Endothelial cell (in vitro differentiated cells): ENCODE measurements at regions not wholly inside any gene's neighbourhood (a gene's known extent, or its start where the extent isn't known, plus 50 kb on each side); places are given as distances from the start of the nearest gene placed in this dataset.

Experiments
- DNase-seq: peaks from one replicate; pipeline ENCODE4 v3.0.0; 2021; ENCODE audit warnings: low spot score
- H3K27ac Mint-ChIP-seq: one replicate; pipeline ENCODE4 v1.8.0; 2021; ENCODE audit warnings: mixed read lengths, inconsistent platforms; ENCODE audit not compliant: unreplicated experiment
- H3K27me3 Mint-ChIP-seq: one replicate; pipeline ENCODE4 v1.8.0; 2021; ENCODE audit warnings: mild to moderate bottlenecking, moderate library complexity, mixed read lengths, inconsistent platforms; ENCODE audit not compliant: unreplicated experiment
- H3K36me3 Mint-ChIP-seq: one replicate; pipeline ENCODE4 v1.8.0; 2021; ENCODE audit warnings: mild to moderate bottlenecking, low read depth, mixed read lengths, inconsistent platforms; ENCODE audit not compliant: unreplicated experiment
- H3K4me1 Mint-ChIP-seq: one replicate; pipeline ENCODE4 v1.8.0; 2021; ENCODE audit warnings: mild to moderate bottlenecking, mixed read lengths, inconsistent platforms; ENCODE audit not compliant: unreplicated experiment
- H3K4me3 Mint-ChIP-seq: one replicate; pipeline ENCODE4 v1.8.0; 2021; ENCODE audit warnings: mild to moderate bottlenecking, mixed read lengths, inconsistent platforms; ENCODE audit not compliant: unreplicated experiment
- H3K9me3 Mint-ChIP-seq: one replicate; pipeline ENCODE4 v1.8.0; 2021; ENCODE audit warnings: mixed read lengths, inconsistent platforms; ENCODE audit not compliant: unreplicated experiment
- TF ChIP-seq, protein P1 (sequence below): fragments of 200-600 bp; sonication (generic); IDR thresholded peaks from one replicate; pipeline ENCODE4 v1.5.0; 2021; ENCODE audit warnings: antibody characterized with exemption; ENCODE audit not compliant: unreplicated experiment

DNA sequence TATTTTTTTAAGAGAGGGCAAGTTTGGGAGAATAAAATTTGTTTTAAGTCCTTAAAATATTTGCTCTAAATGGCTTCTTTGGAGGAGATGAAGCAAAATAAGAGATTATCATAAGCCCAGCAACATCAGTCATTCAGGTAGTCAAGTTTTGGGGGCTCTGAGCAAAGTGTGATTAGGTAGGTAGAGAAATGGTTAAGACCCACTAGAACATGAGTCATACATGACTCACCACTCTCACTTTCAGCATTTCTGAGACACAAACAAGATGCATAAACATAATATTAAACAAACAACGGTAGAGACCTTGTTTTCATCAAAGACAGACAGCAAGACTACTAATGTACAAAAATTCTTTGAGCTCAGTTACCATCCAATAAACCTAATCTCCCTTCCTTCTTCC, 272.2 kb downstream of the LMO4 start:
- no peaks in the 10 kb centered on the region for H3K27me3 Mint-ChIP-seq
- no peaks in the 10 kb centered on the region for H3K36me3 Mint-ChIP-seq
- DNase-seq = no peak
- H3K4me3 Mint-ChIP-seq = no peak overlapping the region
- no peak overlapping the region for H3K27ac Mint-ChIP-seq
- H3K4me1 Mint-ChIP-seq = peaks cover 4% of the 10 kb centered on the region
- TF ChIP-seq, protein P1, sequence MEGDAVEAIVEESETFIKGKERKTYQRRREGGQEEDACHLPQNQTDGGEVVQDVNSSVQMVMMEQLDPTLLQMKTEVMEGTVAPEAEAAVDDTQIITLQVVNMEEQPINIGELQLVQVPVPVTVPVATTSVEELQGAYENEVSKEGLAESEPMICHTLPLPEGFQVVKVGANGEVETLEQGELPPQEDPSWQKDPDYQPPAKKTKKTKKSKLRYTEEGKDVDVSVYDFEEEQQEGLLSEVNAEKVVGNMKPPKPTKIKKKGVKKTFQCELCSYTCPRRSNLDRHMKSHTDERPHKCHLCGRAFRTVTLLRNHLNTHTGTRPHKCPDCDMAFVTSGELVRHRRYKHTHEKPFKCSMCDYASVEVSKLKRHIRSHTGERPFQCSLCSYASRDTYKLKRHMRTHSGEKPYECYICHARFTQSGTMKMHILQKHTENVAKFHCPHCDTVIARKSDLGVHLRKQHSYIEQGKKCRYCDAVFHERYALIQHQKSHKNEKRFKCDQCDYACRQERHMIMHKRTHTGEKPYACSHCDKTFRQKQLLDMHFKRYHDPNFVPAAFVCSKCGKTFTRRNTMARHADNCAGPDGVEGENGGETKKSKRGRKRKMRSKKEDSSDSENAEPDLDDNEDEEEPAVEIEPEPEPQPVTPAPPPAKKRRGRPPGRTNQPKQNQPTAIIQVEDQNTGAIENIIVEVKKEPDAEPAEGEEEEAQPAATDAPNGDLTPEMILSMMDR = no peak
- H3K9me3 Mint-ChIP-seq = no peaks in the 10 kb centered on the region

DNA sequence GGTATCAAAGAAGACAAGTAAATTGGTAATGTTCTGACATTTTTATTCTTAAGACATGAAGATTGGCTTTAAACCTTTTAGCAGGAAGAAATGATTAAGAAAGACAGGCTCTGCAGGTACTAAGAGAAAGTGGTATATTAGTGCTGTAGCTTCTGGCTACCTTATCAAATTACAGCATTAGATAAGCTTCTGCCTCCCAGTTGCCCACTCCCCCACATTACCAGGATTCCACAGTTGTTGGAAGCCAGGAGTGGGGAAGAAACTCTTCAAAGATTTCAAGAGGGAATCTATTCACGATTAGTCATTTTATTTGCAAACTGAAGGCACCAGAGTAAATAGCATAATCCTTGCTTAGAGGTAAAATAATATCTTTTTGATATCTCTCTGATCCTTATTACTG, 274.9 kb downstream of the LMO4 start:
- Mint-ChIP-seq H3K36me3 (no peaks in the 10 kb centered on the region), H3K27me3 (no peaks in the 10 kb centered on the region), H3K4me1 (peaks cover 4% of the 10 kb centered on the region), H3K4me3 (no peak overlapping the region), H3K27ac (no peak overlapping the region), H3K9me3 (no peaks in the 10 kb centered on the region)
- TF ChIP-seq, protein P1 = no peak
- DNase-seq = no peak

DNA sequence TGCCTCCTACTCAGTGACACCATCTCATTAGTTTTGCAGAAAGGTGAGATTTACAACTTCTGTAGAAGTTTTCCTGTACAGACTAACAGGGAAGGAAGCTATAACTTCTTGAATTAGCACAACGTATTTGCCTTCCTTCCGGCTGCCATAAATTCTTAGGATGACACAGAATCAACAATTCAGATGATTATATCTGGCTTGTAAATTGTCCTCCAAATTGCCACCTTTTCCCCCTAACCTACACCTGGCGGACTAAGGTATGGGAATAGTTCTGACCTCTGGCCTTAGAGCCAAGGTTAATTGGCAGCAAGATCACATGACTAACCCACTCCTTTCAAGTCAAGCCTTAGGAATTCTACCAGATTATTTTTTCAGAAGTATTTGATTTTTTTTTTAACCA, 284.3 kb downstream of the LMO4 start:
- no peak overlapping the region for H3K27ac Mint-ChIP-seq
- H3K36me3 Mint-ChIP-seq = no peaks in the 10 kb centered on the region
- DNase-seq = no peak
- no peaks in the 10 kb centered on the region for H3K9me3 Mint-ChIP-seq
- peaks cover 4% of the 10 kb centered on the region for H3K27me3 Mint-ChIP-seq
- H3K4me1 Mint-ChIP-seq = no peaks in the 10 kb centered on the region
- no peak overlapping the region for H3K4me3 Mint-ChIP-seq
- TF ChIP-seq, protein P1 = no peak

DNA sequence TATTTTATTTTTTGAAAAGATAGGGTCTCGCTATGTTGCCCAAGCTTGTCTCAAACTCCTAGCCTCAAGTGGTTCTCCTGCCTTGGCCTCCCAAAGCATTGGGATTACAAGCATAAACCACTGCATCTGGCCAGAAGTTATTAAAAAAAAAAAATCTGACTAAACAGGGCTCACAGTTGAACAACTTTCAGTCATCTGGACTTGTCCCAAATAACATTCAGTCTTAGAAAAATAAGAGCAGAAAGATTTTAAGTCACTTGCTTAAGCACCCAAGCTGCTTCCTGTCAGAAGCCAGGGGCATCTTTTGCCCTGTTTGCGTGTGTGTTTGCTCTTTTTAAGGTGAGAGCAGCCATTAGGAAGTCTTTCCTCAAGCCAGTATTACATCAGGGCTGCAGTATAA, 286.8 kb downstream of the LMO4 start:
- no peaks in the 10 kb centered on the region for H3K4me1 Mint-ChIP-seq
- DNase-seq = no peak
- H3K27ac Mint-ChIP-seq = no peak overlapping the region
- H3K4me3 Mint-ChIP-seq = no peak overlapping the region
- H3K9me3 Mint-ChIP-seq = no peaks in the 10 kb centered on the region
- TF ChIP-seq, protein P1 = no peak
- H3K27me3 Mint-ChIP-seq = peaks cover 2% of the 10 kb centered on the region
- H3K36me3 Mint-ChIP-seq = no peaks in the 10 kb centered on the region

DNA sequence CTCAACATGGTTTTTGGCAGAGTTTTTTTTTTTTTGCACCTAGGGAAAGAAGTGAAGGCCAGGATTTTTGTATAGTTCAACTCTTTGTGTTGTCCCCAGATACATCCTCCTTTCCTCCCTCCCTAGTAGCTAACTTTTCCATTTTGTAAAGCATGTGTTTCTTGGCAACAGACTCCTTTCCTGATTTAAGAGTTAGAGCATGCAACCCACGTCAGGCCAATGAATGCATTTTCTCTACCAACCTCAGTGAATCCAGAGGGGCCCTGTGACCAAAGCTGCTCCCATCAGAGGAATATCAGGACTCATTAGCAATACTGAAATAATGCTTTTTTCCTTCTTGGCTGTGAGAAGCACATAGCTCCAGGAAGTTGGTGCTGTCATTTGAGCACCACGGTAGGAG, 287.2 kb downstream of the LMO4 start:
- H3K36me3 Mint-ChIP-seq = no peaks in the 10 kb centered on the region
- no peaks in the 10 kb centered on the region for H3K4me1 Mint-ChIP-seq
- H3K4me3 Mint-ChIP-seq = no peak overlapping the region
- H3K27ac Mint-ChIP-seq = no peak overlapping the region
- no peaks in the 10 kb centered on the region for H3K9me3 Mint-ChIP-seq
- no peaks in the 10 kb centered on the region for H3K27me3 Mint-ChIP-seq
- DNase-seq = no peak
- TF ChIP-seq, protein P1 = no peak
